NCI-H460 (cell line): ENCODE measurements at regions not wholly inside any gene's neighbourhood (a gene's known extent, or its start where the extent isn't known, plus 50 kb on each side); places are given as distances from the start of the nearest gene placed in this dataset.
"Not testable (repeated sequence)": the region's sequence is repeated elsewhere in the genome, so short reads cannot be mapped to it uniquely, and the experiment has no call there.

Experiments
- DNase-seq: peaks from one replicate; pipeline ENCODE4 v3.0.0-alpha.2; 2016; ENCODE audit warnings: low read depth; ENCODE audit errors: extremely low read depth

- DNase-seq = not testable (repeated sequence)
Observed at GRCh38 chr9:90233081-90233480, 409.5 kb downstream of the DIRAS2 start.

- DNase-seq = no peak
Observed at GRCh38 chr9:90240541-90240940, 402.1 kb downstream of the DIRAS2 start.

GRCh38 chr9:90245661-90246060 is 397.0 kb downstream of the DIRAS2 start:
- DNase-seq = no peak

- peak; percentile 56 for DNase-seq
Observed at GRCh38 chr9:90249094-90249493, 393.5 kb downstream of the DIRAS2 start.

GRCh38 chr9:90251316-90251715 is 391.3 kb downstream of the DIRAS2 start:
- DNase-seq = no peak

GRCh38 chr9:90256345-90256744 is 386.3 kb downstream of the DIRAS2 start:
- no peak for DNase-seq

- DNase-seq = no peak
Observed at GRCh38 chr9:90259311-90260246, 383.0 kb downstream of the DIRAS2 start.

- DNase-seq = no peak
Observed at GRCh38 chr9:90261698-90262097, 380.9 kb downstream of the DIRAS2 start.

- no peak for DNase-seq
Observed at GRCh38 chr9:90268613-90269012, 374.0 kb downstream of the DIRAS2 start.

- no peak for DNase-seq
Observed at GRCh38 chr9:90271707-90272106, 370.9 kb downstream of the DIRAS2 start.

- no peak for DNase-seq
Observed at GRCh38 chr9:90274725-90275124, 367.9 kb downstream of the DIRAS2 start.

- no peak for DNase-seq
Observed at GRCh38 chr9:90285946-90286345, 356.7 kb downstream of the DIRAS2 start.

GRCh38 chr9:90287567-90288274 is 354.9 kb downstream of the DIRAS2 start:
- DNase-seq = no peak

- no peak for DNase-seq
Observed at GRCh38 chr9:90288275-90288639, 354.4 kb downstream of the DIRAS2 start.

- DNase-seq = no peak
Observed at GRCh38 chr9:90290716-90291485, 351.7 kb downstream of the DIRAS2 start.

- DNase-seq = no peak
Observed at GRCh38 chr9:90296539-90296938, 346.1 kb downstream of the DIRAS2 start.

GRCh38 chr9:90299968-90300367 is 342.7 kb downstream of the DIRAS2 start:
- no peak for DNase-seq

- DNase-seq = no peak
Observed at GRCh38 chr9:90300611-90301276, 341.9 kb downstream of the DIRAS2 start.

- DNase-seq = peak; percentile 93
Observed at GRCh38 chr9:90301277-90301653, 341.4 kb downstream of the DIRAS2 start.

GRCh38 chr9:90303655-90304054 is 339.0 kb downstream of the DIRAS2 start:
- DNase-seq = no peak

GRCh38 chr9:90306158-90306557 is 336.5 kb downstream of the DIRAS2 start:
- DNase-seq = no peak
